ENCODE measurements at regions not wholly inside any gene's neighbourhood (a gene's known extent, or its start where the extent isn't known, plus 50 kb on each side); places are given as distances from the start of the nearest gene placed in this dataset.

DNA sequence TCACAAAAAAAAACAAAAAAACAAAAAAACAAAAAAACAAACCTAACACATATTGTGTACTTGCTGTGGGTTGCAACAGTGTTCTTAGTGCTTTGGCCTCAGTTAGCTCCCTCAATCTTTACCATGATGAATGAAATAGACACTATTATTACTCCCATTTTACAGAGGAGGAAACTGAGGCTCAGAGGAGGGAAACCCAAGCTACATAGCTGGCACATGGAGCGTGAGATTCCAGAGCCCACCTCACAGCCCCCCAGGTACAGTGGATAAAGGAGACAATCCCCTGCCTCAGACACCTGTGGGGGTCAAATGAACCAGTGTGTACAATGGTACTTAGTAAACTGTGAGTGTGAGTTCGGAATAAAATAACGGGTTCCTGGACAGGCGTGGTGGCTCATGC is 104.9 kb upstream of the SMAD3 start:
- Mint-ChIP-seq H3K27ac (no peak overlapping the region), H3K9me3 (no peaks in the 10 kb centered on the region; the same call in 2 of the 3 replicates), H3K27me3 (ENCODE audit: insufficient read depth, low read depth, poor library complexity) (peaks cover 8% of the 10 kb centered on the region), H3K4me3 (no peak overlapping the region), H3K4me1 (peaks cover 11% of the 10 kb centered on the region), H3K36me3 (ENCODE audit: low read depth) (no peaks in the 10 kb centered on the region)
- Histone ChIP-seq H3K27ac (ENCODE audit: low read depth) (no peak overlapping the region), H3K4me1 (ENCODE audit: insufficient read depth) (no peaks in the 10 kb centered on the region), H4K20me1 (replicated peaks; ENCODE audit: insufficient read depth) (no peaks in the 10 kb centered on the region), H3K36me3 (ENCODE audit: insufficient read depth) (no peaks in the 10 kb centered on the region), H3K4me2 (no peak overlapping the region), H3F3A (replicated peaks; ENCODE audit: low read depth) (no peaks in the 10 kb centered on the region), H3K4me3 (no peak overlapping the region), H3K9me2 (ENCODE audit: insufficient read depth) (no peaks in the 10 kb centered on the region), H3K27me3 (ENCODE audit: insufficient read depth) (no peaks in the 10 kb centered on the region), H2AFZ (no peak overlapping the region), H3K79me2 (replicated peaks; ENCODE audit: insufficient read depth) (no peaks in the 10 kb centered on the region)
- no peak for DNase-seq (ENCODE audit: low spot score)
- no peak for ATAC-seq
- TF ChIP-seq CREB1 (CRISPR knock-in tag; IDR thresholded peaks at IDR 0.05; ENCODE audit: low read depth) (no peak), JUNB (IDR thresholded peaks at IDR 0.05; ENCODE audit: unreplicated experiment) (no peak), POLR2AphosphoS5 (IDR thresholded peaks at IDR 0.05; ENCODE audit: low read depth) (no peak)

GRCh38 chr15:66961407-66961884 is 104.0 kb upstream of the SMAD3 start:
- Histone ChIP-seq H2AFZ (peak overlapping the region; percentile 47; the same call in 1 of the 2 replicates), H3K79me2 (replicated peaks; ENCODE audit: insufficient read depth) (no peaks in the 10 kb centered on the region), H3K4me1 (ENCODE audit: insufficient read depth) (no peaks in the 10 kb centered on the region), H3K4me3 (no peak overlapping the region), H3K27me3 (ENCODE audit: insufficient read depth) (no peaks in the 10 kb centered on the region), H3K27ac (ENCODE audit: low read depth) (no peak overlapping the region), H3K36me3 (ENCODE audit: insufficient read depth) (no peaks in the 10 kb centered on the region), H3K4me2 (no peak overlapping the region), H4K20me1 (replicated peaks; ENCODE audit: insufficient read depth) (no peaks in the 10 kb centered on the region), H3K9me2 (ENCODE audit: insufficient read depth) (no peaks in the 10 kb centered on the region), H3F3A (replicated peaks; ENCODE audit: low read depth) (no peaks in the 10 kb centered on the region)
- ATAC-seq: no peak; the same call in 2 of the 3 replicates
- peaks cover 11% of the 10 kb centered on the region for H3K4me1 Mint-ChIP-seq
- H3K36me3 Mint-ChIP-seq (ENCODE audit: low read depth): no peaks in the 10 kb centered on the region
- no peak overlapping the region for H3K27ac Mint-ChIP-seq
- no peaks in the 10 kb centered on the region; the same call in 2 of the 3 replicates for H3K9me3 Mint-ChIP-seq
- H3K4me3 Mint-ChIP-seq: no peak overlapping the region
- DNase-seq (ENCODE audit: low spot score): no peak
- TF ChIP-seq, protein P1, sequence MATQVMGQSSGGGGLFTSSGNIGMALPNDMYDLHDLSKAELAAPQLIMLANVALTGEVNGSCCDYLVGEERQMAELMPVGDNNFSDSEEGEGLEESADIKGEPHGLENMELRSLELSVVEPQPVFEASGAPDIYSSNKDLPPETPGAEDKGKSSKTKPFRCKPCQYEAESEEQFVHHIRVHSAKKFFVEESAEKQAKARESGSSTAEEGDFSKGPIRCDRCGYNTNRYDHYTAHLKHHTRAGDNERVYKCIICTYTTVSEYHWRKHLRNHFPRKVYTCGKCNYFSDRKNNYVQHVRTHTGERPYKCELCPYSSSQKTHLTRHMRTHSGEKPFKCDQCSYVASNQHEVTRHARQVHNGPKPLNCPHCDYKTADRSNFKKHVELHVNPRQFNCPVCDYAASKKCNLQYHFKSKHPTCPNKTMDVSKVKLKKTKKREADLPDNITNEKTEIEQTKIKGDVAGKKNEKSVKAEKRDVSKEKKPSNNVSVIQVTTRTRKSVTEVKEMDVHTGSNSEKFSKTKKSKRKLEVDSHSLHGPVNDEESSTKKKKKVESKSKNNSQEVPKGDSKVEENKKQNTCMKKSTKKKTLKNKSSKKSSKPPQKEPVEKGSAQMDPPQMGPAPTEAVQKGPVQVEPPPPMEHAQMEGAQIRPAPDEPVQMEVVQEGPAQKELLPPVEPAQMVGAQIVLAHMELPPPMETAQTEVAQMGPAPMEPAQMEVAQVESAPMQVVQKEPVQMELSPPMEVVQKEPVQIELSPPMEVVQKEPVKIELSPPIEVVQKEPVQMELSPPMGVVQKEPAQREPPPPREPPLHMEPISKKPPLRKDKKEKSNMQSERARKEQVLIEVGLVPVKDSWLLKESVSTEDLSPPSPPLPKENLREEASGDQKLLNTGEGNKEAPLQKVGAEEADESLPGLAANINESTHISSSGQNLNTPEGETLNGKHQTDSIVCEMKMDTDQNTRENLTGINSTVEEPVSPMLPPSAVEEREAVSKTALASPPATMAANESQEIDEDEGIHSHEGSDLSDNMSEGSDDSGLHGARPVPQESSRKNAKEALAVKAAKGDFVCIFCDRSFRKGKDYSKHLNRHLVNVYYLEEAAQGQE (IDR thresholded peaks at IDR 0.05; ENCODE audit: unreplicated experiment): no peak
- H3K27me3 Mint-ChIP-seq (ENCODE audit: insufficient read depth, low read depth, poor library complexity): peaks cover 7% of the 10 kb centered on the region

DNA sequence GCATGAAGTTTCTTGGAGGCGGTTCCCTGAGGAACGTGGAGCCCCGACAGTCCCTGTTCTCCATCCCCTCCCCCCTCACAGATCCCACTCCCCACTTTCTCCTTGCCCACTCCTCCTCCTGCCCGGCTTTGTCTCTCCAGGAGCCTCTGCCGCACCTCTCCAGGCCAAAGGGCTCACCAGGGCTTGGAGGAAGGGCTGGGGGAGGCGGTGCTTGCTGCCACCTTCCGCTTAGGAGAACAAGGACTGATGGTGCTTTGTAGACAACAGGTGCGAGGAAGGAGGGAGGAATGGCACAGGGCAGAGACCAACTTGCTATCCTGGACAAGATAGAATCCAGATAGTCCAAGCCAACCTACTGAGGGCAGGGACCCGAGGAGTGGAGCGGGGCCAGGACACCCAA is 103.5 kb upstream of the SMAD3 start:
- peaks cover 7% of the 10 kb centered on the region for H3K27me3 Mint-ChIP-seq (ENCODE audit: insufficient read depth, low read depth, poor library complexity)
- no peaks in the 10 kb centered on the region; the same call in 2 of the 3 replicates for H3K9me3 Mint-ChIP-seq
- Histone ChIP-seq H3K79me2 (replicated peaks; ENCODE audit: insufficient read depth) (no peaks in the 10 kb centered on the region), H3F3A (replicated peaks; ENCODE audit: low read depth) (no peaks in the 10 kb centered on the region), H4K20me1 (replicated peaks; ENCODE audit: insufficient read depth) (no peaks in the 10 kb centered on the region), H3K9me2 (ENCODE audit: insufficient read depth) (no peaks in the 10 kb centered on the region), H3K4me2 (no peak overlapping the region), H3K36me3 (ENCODE audit: insufficient read depth) (no peaks in the 10 kb centered on the region), H2AFZ (0 out of 2 replicates have a peak overlapping the region, but pooled peaks have one; percentile 47), H3K4me3 (no peak overlapping the region), H3K4me1 (ENCODE audit: insufficient read depth) (no peaks in the 10 kb centered on the region), H3K27ac (ENCODE audit: low read depth) (no peak overlapping the region), H3K27me3 (ENCODE audit: insufficient read depth) (no peaks in the 10 kb centered on the region)
- TF ChIP-seq ETS1 (IDR thresholded peaks at IDR 0.05) (no peak), NANOG (IDR thresholded peaks at IDR 0.05; ENCODE audit: borderline replicate concordance) (no peak), POLR2AphosphoS5 (IDR thresholded peaks at IDR 0.05; ENCODE audit: low read depth) (no peak), EZH2 (IDR thresholded peaks at IDR 0.05; ENCODE audit: low read depth, unreplicated experiment) (no peak), EZH2phosphoT487 (IDR thresholded peaks at IDR 0.05; ENCODE audit: unreplicated experiment) (no peak)
- no peaks in the 10 kb centered on the region for H3K36me3 Mint-ChIP-seq (ENCODE audit: low read depth)
- peaks cover 11% of the 10 kb centered on the region for H3K4me1 Mint-ChIP-seq
- H3K27ac Mint-ChIP-seq: no peak overlapping the region
- ATAC-seq (0 out of 3 replicates have a peak, but pooled peaks have one; percentile 22), DNase-seq (ENCODE audit: low spot score) (no peak)
- H3K4me3 Mint-ChIP-seq: no peak overlapping the region

All from GM23338 (cell line).